A673 (cell line): ENCODE measurements at regions not wholly inside any gene's neighbourhood (a gene's known extent, or its start where the extent isn't known, plus 50 kb on each side); places are given as distances from the start of the nearest gene placed in this dataset.

Source experiments
- BruUV-seq: library from RNA; stranded (reverse); fragments of 400-500 nt; replicated peaks from 2 replicates; lab custom pipeline; 2021; lab: Mats Ljungman, UMichigan
- CTCF ChIA-PET: fragments of 300-600 bp; sonication (Branson Sonifier 250); formaldehyde crosslinking; loops from one replicate; lab custom pipeline; 2022; ENCODE audit warnings: antibody characterized with exemption; lab: Charles Lee
- POLR2A ChIA-PET: fragments of 300-600 bp; sonication (Branson Sonifier 250); formaldehyde crosslinking; loops from one replicate; lab custom pipeline; 2022; ENCODE audit warnings: antibody characterized with exemption; ENCODE audit not compliant: low non-redundant PET; lab: Charles Lee
- DNase-seq: peaks from one replicate; pipeline ENCODE4 v3.0.0-alpha.2; 2015; ENCODE audit warnings: low spot score
- H3K27ac ChIP-seq: fragments of 200-600 bp; sonication (generic); 2 replicates; pipeline ENCODE4 v1.5.1; 2016; ENCODE audit warnings: mixed run types, low read depth, mild to moderate bottlenecking, mixed read lengths, antibody characterized with exemption, low read length; ENCODE audit not compliant: poor library complexity, severe bottlenecking
- H3K27me3 ChIP-seq: fragments of 200-600 bp; sonication (generic); replicated peaks from 2 replicates; pipeline ENCODE4 v1.6.1; 2017; ENCODE audit warnings: mixed run types, low read depth, mild to moderate bottlenecking, mixed read lengths, antibody characterized with exemption, low read length; ENCODE audit not compliant: insufficient read depth, poor library complexity
- H3K36me3 ChIP-seq: fragments of 200-600 bp; sonication (generic); 2 replicates; pipeline ENCODE4 v1.6.1; 2016; ENCODE audit warnings: mixed run types, mild to moderate bottlenecking, mixed read lengths, antibody characterized with exemption, low read length; ENCODE audit not compliant: insufficient read depth, poor library complexity, severe bottlenecking
- H3K4me1 ChIP-seq: fragments of 200-600 bp; sonication (generic); 2 replicates; pipeline ENCODE4 v1.6.1; 2017; ENCODE audit warnings: mixed run types, mild to moderate bottlenecking, mixed read lengths, antibody characterized with exemption, low read length; ENCODE audit not compliant: insufficient read depth, poor library complexity, severe bottlenecking
- H3K4me3 ChIP-seq: fragments of 200-600 bp; sonication (generic); 2 replicates; pipeline ENCODE4 v1.5.1; 2016; ENCODE audit warnings: low read depth, mixed run types, mild to moderate bottlenecking, mixed read lengths, low read length; ENCODE audit not compliant: poor library complexity, severe bottlenecking
- H3K9me3 ChIP-seq: fragments of 200-600 bp; sonication (generic); 2 replicates; pipeline ENCODE4 v1.6.1; 2016; ENCODE audit warnings: mixed run types, low read depth, mild to moderate bottlenecking, mixed read lengths, antibody characterized with exemption, low read length; ENCODE audit not compliant: poor library complexity, severe bottlenecking
- CTCF ChIP-seq: fragments of 300-800, 200-600 bp; sonication (generic); conservative IDR thresholded peaks from 2 replicates; pipeline ENCODE4 v1.5.1; 2017; ENCODE audit warnings: low read depth, mild to moderate bottlenecking, antibody characterized with exemption, low read length, moderate library complexity, mixed read lengths
- EZH2 ChIP-seq: fragments of 200-600 bp; sonication (generic); IDR thresholded peaks from 2 replicates; pipeline ENCODE4 v1.6.1; 2017; ENCODE audit warnings: borderline replicate concordance, low read depth, mild to moderate bottlenecking, mixed read lengths, antibody characterized with exemption, low read length; ENCODE audit not compliant: poor library complexity, severe bottlenecking
- intact Hi-C: fragments of 100-400 bp; cut with micrococcal nuclease; formaldehyde crosslinking; loops from one replicate; pipeline ENCODE4 v1.10.0; 2022; ENCODE audit not compliant: unreplicated experiment

GRCh38 chr9:19681846-19682245 lies 107.0 kb downstream of the SLC24A2 start:
- Histone ChIP-seq H3K4me3 (no peak overlapping the region), H3K4me1 (no peaks in the 10 kb centered on the region), H3K27me3 (no peaks in the 10 kb centered on the region), H3K9me3 (no peaks in the 10 kb centered on the region), H3K36me3 (no peaks in the 10 kb centered on the region), H3K27ac (no peak overlapping the region)
- POLR2A ChIA-PET: no interaction called here
- no peak for DNase-seq
- BruUV-seq: no TSS peak
- no peak for TF ChIP-seq CTCF
- TF ChIP-seq EZH2: no peak
- intact Hi-C loops: no loop called here
- CTCF ChIA-PET: no interaction called here

- Histone ChIP-seq H3K27me3 (no peaks in the 10 kb centered on the region), H3K27ac (no peak overlapping the region), H3K4me3 (no peak overlapping the region), H3K9me3 (no peaks in the 10 kb centered on the region), H3K36me3 (no peaks in the 10 kb centered on the region), H3K4me1 (no peaks in the 10 kb centered on the region)
- no TSS peak for BruUV-seq
- POLR2A ChIA-PET: no interaction called here
- intact Hi-C loops: no loop called here
- CTCF ChIA-PET: no interaction called here
- TF ChIP-seq CTCF (no peak), EZH2 (no peak)
- no peak for DNase-seq
These were observed 110.9 kb downstream of the SLC24A2 start for GRCh38 chr9:19677924-19678323.

GRCh38 chr9:19675492-19675891 lies 113.3 kb downstream of the SLC24A2 start:
- intact Hi-C loops: no loop called here
- H3K27ac ChIP-seq: no peak overlapping the region
- no peak for DNase-seq
- no peaks in the 10 kb centered on the region for H3K36me3 ChIP-seq
- TF ChIP-seq CTCF (no peak), EZH2 (no peak)
- CTCF ChIA-PET: no interaction called here
- H3K27me3 ChIP-seq: no peaks in the 10 kb centered on the region
- no peaks in the 10 kb centered on the region for H3K9me3 ChIP-seq
- POLR2A ChIA-PET: no interaction called here
- no peaks in the 10 kb centered on the region for H3K4me1 ChIP-seq
- H3K4me3 ChIP-seq: no peak overlapping the region
- no TSS peak for BruUV-seq
